OCI-M2 (cell line): ENCODE measurements at regions not wholly inside any gene's neighbourhood (a gene's known extent, or its start where the extent isn't known, plus 50 kb on each side); places are given as distances from the start of the nearest gene placed in this dataset.
"Not testable (repeated sequence)": the region's sequence is repeated elsewhere in the genome, so short reads cannot be mapped to it uniquely, and the experiment has no call there.

ENCODE experiments used
- DNase-seq: peaks from one replicate; lab custom pipeline; 2025; ENCODE audit not compliant: unreplicated experiment; lab: John Stamatoyannopoulos, UW

GRCh38 chr2:52343010-52343409, 1311.1 kb upstream of the NRXN1 start:
- DNase-seq = no peak

DNA sequence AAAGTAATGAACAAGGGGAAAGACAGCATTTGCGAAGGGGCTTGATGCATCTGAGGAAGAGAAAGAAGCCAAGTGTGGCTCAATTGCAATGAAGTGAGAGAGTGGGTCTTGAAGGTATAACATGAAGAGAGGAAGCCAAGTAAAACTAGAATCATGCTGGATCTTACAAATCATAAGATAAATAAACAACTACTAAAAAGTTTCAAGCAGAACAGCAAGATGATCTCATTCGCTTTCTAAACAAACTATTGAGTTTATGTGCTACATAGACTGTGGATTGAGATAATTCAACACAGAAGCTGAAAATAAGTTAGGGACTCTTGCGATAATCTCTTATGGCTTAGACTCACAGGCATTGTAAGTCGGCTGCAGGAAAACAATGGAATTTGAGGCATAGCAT, 1310.5 kb upstream of the NRXN1 start:
- DNase-seq = no peak

- no peak for DNase-seq
Observed at GRCh38 chr2:52341732-52342131, 1309.8 kb upstream of the NRXN1 start.

DNA sequence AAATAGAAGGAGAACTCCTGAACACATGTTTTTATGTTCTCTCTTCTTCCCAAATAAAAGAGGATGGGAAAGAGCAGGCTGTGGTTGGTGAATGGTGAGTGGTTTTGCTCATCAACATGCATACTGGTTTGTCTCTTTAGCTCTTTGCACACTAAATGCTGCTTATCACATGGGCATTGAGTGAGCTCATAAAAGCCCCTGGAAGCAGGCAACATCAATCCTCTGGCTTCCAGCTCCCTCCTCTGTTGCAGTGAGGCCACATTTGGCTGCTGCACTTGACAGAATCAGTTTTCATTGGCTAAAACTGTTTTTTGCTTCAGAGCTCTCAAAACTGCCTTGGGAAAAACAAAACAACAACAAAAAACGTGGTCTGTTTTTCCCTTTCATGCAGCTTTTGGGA, 1308.2 kb upstream of the NRXN1 start:
- DNase-seq = no peak

GRCh38 chr2:52337786-52338185, 1305.9 kb upstream of the NRXN1 start:
- DNase-seq = not testable (repeated sequence)

GRCh38 chr2:52336951-52337350, 1305.0 kb upstream of the NRXN1 start:
- no peak for DNase-seq

GRCh38 chr2:52335727-52336126, 1303.8 kb upstream of the NRXN1 start:
- DNase-seq = no peak

DNA sequence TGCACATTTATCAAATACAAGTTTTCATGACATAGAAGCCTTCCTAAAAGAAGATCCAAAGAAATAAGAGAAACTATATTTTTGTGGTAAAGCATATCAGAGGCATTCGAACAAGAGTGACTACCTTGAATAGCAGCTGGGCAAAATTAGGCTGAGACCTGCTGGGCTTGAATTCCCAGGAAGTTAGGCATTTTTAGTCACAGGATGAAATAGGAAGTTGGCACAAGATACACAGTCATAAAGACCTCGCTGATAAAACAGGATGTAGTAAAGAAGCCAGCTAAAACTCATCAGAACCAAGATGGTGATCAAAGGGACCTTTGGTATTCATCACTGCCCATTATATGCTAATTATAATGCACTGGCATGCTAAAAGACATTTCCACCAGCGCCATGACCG, 1302.3 kb upstream of the NRXN1 start:
- no peak for DNase-seq

DNA sequence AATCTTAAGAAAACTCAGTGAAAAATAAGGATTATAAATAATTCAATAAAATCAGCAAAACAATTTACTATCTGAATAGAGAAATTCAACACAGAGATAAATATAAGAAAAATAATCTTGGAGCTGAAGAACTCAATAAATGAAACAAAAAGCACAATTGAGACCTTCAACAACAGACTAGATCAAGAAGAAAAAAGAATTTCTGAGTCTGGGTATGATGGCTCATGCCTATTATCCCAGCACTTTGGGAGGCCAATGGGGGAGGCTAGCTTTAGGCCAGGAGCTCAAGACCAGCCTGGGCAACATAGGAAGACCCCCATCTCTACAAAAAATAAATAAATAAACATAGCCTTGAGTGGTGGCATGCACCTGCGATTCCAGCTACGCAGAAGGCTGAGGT, 1295.7 kb upstream of the NRXN1 start:
- no peak for DNase-seq

DNA sequence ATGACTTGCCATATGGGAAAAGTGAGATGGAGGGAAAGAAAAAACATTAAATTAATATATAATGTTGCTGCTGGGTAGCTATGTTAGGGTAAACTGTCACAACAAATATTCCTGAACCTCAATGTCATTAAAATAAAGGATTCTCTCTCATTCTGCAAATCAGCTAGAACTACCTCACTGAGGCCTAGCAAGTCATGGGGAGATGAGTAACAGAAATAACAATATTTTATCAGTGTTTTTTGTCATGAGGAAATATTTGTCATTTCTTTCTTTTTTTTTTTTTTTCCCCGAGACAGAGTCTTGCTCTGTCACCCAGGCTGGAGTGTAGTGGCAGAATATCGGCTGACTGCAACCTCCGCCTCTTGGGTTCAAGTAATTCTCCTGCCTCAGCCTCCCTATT, 1282.3 kb upstream of the NRXN1 start:
- no peak for DNase-seq

GRCh38 chr2:52312486-52312885, 1280.6 kb upstream of the NRXN1 start:
- no peak for DNase-seq

GRCh38 chr2:52311862-52312261, 1279.9 kb upstream of the NRXN1 start:
- no peak for DNase-seq

DNA sequence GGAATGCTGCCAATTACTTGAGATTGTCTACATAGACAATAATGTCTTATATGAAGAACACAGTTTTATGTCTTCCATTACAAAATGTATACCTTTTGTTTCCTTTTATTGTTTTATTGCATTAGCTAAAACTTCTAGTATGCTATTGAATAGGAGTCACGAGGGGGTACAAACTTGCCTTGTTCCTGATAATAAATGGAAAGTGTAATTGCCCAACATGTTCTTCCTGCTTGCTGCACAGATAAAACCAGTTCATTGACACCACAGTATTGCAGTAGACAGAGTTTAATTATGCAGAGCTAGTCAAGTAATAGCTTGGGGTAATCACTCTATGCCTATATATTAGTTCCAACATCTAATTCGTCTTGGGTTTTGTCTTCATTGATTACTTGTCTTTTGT, 1276.2 kb upstream of the NRXN1 start:
- DNase-seq = no peak

GRCh38 chr2:52294628-52295027, 1262.7 kb upstream of the NRXN1 start:
- DNase-seq = no peak

DNA sequence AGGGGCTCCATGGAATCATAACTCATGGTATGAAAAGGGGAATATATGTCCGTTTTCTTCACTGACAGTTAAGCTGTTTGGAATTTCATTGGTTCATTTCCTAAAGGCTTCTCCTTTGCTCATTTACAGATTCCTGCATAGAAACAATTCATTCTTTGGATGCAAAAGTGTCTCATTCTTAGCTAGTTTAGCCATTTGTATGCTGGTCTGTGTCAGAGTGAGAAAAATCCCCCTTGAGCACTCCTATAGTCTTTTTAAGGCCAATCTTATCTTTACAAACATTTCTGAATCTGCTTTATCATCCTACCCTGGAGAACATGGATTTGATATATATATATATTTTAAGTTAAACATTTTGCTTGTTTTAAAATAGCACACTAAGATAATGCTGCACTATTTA, 1260.9 kb upstream of the NRXN1 start:
- no peak for DNase-seq

- DNase-seq = no peak
Observed at GRCh38 chr2:52289741-52290140, 1257.8 kb upstream of the NRXN1 start.

DNA sequence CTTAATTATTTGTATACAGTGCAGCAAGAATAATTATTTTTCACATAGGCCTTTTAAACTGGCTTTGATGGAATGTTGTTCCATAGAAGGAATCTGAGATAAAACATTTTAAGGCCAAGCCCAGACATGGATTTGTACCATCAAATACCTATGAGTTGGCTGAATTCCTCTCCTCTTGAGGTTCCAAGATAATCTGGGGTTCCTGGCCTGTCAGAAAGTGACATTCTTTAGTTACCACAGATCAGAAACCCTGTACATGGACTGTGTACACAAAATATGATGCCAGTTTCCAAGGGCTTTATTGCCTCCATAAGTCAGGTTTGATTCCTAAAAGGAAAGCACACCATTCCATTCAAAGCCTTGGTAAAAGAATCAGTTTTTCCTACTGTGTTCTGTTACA, 1256.7 kb upstream of the NRXN1 start:
- DNase-seq = no peak

DNA sequence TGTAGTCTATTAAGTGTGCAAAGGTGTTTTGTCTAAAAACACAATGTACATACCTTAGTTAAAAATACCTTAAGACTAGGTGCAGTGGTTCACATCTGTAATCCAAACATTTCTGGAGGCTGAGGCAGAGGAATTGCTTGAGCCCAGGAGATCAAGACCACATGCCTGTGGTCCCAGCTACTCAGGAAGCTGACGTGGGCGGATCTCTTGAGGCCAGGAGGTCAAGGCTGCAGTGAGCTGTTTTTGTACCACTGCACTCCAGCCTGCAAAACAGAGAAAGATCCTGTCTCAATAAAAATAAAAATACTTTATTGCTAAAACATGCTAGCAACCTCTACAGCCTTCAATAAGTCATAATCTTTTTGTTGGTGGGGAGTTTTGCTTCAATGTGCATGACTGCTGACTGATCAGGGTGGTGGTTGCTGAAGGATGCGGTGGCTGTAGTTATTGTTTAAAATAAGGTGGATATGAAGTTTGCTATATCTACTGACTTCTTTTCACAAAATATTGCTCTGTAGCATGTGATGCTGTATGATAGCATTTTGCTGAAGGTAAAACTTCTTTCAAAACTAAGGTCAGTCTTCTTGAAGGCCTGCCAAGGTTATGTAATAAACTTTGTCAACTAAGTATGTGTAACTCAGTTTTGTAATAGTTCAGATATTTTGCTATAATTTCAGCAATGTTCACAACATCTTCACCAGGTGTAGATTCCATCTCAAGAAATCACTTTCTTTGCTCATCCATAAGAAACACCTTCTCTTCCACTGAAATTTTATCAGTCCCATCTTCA, 1238.0 kb upstream of the NRXN1 start:
- DNase-seq = no peak

GRCh38 chr2:52264911-52265310, 1233.0 kb upstream of the NRXN1 start:
- DNase-seq = no peak

DNA sequence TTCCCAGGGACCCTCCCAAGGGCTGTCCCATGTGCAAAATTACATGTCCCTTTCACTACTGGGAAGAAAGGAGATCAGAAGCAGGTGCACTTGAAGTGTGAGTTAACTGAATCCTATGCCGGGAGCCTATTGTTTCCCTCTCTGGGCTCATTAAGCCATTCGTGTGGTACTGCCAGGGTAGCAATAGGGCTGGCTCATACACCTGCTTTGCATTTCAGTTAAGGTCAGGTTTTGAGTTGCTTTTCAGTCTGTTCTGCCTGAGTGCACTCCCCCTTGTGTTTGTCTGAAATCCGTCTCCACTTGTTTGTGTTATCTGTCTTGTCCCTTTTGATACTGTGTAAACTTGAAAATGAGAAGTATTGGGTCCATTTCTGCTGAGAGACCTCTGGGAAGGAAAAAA, 1232.6 kb upstream of the NRXN1 start:
- DNase-seq = no peak

- no peak for DNase-seq
Observed at GRCh38 chr2:52260904-52261303, 1229.0 kb upstream of the NRXN1 start.

- DNase-seq = not testable (repeated sequence)
Observed at GRCh38 chr2:52258967-52259366, 1227.0 kb upstream of the NRXN1 start.

DNA sequence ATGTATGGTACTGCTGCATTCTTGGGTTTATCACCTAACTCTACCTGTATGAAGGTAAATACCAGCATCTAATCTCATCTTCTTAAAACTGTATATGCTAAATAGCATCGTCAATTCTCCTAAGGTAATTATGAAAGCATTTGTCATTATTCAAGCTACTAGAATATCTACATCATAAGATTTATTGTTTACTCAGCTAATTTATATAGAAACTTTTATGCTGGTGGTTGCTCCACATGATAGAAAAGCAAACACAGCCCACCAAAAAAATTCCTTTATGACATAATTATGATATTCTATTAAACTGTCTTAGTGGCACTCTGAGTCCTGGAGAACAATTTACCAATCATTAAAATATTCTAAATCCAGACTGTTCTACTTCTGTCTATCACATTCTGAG, 1226.1 kb upstream of the NRXN1 start:
- DNase-seq = no peak
